WTC11 (cell line): ENCODE measurements at regions not wholly inside any gene's neighbourhood (a gene's known extent, or its start where the extent isn't known, plus 50 kb on each side); places are given as distances from the start of the nearest gene placed in this dataset.

Experiments
- ESRRA ChIP-seq: sonication (generic); formaldehyde crosslinking; IDR thresholded peaks from 2 replicates; pipeline ENCODE4 v1.8.1; 2022; ENCODE audit warnings: mild to moderate bottlenecking, missing genetic modification reagents, borderline replicate concordance
- FOXK1 ChIP-seq: sonication (generic); formaldehyde crosslinking; IDR thresholded peaks from 2 replicates; pipeline ENCODE4 v1.8.0; 2022; ENCODE audit warnings: mild to moderate bottlenecking, moderate library complexity, missing genetic modification reagents
- GABPB1 ChIP-seq: sonication (generic); formaldehyde crosslinking; IDR thresholded peaks from 2 replicates; pipeline ENCODE4 v1.8.1; 2023; ENCODE audit warnings: mild to moderate bottlenecking, missing genetic modification reagents
- IRF2 ChIP-seq: sonication (generic); formaldehyde crosslinking; IDR thresholded peaks from 2 replicates; pipeline ENCODE4 v1.8.0; 2022; ENCODE audit warnings: low read depth, missing genetic modification reagents, borderline replicate concordance
- JUN ChIP-seq: sonication (generic); formaldehyde crosslinking; IDR thresholded peaks from 2 replicates; pipeline ENCODE4 v1.8.0; 2023; ENCODE audit warnings: mild to moderate bottlenecking, missing genetic modification reagents
- RELA ChIP-seq: sonication (generic); formaldehyde crosslinking; IDR thresholded peaks from 2 replicates; pipeline ENCODE4 v1.8.1; 2022; ENCODE audit warnings: missing genetic modification reagents, mild to moderate bottlenecking, borderline replicate concordance
- ZNF121 ChIP-seq: sonication (generic); formaldehyde crosslinking; IDR thresholded peaks from 2 replicates; pipeline ENCODE4 v1.8.0; 2023; ENCODE audit warnings: missing genetic modification reagents
- TF ChIP-seq, protein P1 (sequence below): sonication (generic); formaldehyde crosslinking; IDR thresholded peaks from 2 replicates; pipeline ENCODE4 v1.8.0; 2022; ENCODE audit warnings: mild to moderate bottlenecking, missing genetic modification reagents
- TF ChIP-seq, protein P2 (sequence below): sonication (generic); formaldehyde crosslinking; IDR thresholded peaks from 2 replicates; pipeline ENCODE4 v1.8.0; 2022; ENCODE audit warnings: mild to moderate bottlenecking, missing genetic modification reagents
- TF ChIP-seq, protein P3 (sequence below): fragments of 200-600 bp; IDR thresholded peaks from 2 replicates; pipeline ENCODE4 v1.8.0; 2022; ENCODE audit warnings: antibody characterized with exemption
- TF ChIP-seq, protein P4 (sequence below): sonication (generic); formaldehyde crosslinking; IDR thresholded peaks from 2 replicates; pipeline ENCODE4 v1.8.0; 2022; ENCODE audit warnings: missing genetic modification reagents
- TF ChIP-seq, protein P5 (sequence below): sonication (generic); formaldehyde crosslinking; conservative IDR thresholded peaks from 2 replicates; pipeline ENCODE4 v1.8.1; 2022; ENCODE audit warnings: mild to moderate bottlenecking, missing genetic modification reagents
- TF ChIP-seq, protein P6 (sequence below): sonication (generic); formaldehyde crosslinking; IDR thresholded peaks from 2 replicates; pipeline ENCODE4 v1.8.0; 2022; ENCODE audit warnings: mild to moderate bottlenecking, missing genetic modification reagents

DNA sequence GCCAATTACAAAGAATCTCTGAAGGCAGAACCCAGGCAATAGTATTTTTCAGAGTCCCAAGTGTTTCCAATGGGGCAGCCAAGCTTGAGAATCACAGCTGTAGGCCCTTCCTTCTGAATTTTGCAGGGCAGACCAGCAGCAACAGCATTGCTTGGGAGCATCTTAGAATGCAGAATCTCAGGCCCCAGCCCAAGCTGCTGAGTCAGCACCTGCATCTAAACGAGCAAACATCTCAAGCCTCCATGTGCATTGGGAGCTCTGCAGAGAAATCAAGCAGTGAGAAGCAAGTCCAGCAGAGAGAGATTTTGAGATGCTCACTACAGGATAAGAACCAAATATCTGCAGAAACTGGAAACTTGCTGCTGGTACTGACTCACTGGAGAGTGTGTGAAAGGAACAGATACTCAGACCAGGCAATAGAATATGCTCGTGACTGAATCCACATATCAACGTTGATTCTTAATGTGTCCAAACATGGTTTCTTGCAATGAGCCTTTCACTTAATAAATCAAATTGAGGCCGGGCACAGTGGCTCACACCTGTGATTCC lies 81.5 kb upstream of the TNFSF11 start:
- TF ChIP-seq, protein P1, sequence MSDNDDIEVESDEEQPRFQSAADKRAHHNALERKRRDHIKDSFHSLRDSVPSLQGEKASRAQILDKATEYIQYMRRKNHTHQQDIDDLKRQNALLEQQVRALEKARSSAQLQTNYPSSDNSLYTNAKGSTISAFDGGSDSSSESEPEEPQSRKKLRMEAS (CRISPR knock-in tag): no peak
- TF ChIP-seq GABPB1 (CRISPR knock-in tag) (no peak), ESRRA (CRISPR knock-in tag) (no peak), JUN (CRISPR knock-in tag) (no peak), RELA (CRISPR knock-in tag) (no peak), FOXK1 (no peak), IRF2 (CRISPR knock-in tag) (no peak), ZNF121 (CRISPR knock-in tag) (no peak)
- TF ChIP-seq, protein P2, sequence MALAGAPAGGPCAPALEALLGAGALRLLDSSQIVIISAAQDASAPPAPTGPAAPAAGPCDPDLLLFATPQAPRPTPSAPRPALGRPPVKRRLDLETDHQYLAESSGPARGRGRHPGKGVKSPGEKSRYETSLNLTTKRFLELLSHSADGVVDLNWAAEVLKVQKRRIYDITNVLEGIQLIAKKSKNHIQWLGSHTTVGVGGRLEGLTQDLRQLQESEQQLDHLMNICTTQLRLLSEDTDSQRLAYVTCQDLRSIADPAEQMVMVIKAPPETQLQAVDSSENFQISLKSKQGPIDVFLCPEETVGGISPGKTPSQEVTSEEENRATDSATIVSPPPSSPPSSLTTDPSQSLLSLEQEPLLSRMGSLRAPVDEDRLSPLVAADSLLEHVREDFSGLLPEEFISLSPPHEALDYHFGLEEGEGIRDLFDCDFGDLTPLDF (CRISPR knock-in tag): no peak
- TF ChIP-seq, protein P3, sequence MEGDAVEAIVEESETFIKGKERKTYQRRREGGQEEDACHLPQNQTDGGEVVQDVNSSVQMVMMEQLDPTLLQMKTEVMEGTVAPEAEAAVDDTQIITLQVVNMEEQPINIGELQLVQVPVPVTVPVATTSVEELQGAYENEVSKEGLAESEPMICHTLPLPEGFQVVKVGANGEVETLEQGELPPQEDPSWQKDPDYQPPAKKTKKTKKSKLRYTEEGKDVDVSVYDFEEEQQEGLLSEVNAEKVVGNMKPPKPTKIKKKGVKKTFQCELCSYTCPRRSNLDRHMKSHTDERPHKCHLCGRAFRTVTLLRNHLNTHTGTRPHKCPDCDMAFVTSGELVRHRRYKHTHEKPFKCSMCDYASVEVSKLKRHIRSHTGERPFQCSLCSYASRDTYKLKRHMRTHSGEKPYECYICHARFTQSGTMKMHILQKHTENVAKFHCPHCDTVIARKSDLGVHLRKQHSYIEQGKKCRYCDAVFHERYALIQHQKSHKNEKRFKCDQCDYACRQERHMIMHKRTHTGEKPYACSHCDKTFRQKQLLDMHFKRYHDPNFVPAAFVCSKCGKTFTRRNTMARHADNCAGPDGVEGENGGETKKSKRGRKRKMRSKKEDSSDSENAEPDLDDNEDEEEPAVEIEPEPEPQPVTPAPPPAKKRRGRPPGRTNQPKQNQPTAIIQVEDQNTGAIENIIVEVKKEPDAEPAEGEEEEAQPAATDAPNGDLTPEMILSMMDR: no peak
- TF ChIP-seq, protein P4, sequence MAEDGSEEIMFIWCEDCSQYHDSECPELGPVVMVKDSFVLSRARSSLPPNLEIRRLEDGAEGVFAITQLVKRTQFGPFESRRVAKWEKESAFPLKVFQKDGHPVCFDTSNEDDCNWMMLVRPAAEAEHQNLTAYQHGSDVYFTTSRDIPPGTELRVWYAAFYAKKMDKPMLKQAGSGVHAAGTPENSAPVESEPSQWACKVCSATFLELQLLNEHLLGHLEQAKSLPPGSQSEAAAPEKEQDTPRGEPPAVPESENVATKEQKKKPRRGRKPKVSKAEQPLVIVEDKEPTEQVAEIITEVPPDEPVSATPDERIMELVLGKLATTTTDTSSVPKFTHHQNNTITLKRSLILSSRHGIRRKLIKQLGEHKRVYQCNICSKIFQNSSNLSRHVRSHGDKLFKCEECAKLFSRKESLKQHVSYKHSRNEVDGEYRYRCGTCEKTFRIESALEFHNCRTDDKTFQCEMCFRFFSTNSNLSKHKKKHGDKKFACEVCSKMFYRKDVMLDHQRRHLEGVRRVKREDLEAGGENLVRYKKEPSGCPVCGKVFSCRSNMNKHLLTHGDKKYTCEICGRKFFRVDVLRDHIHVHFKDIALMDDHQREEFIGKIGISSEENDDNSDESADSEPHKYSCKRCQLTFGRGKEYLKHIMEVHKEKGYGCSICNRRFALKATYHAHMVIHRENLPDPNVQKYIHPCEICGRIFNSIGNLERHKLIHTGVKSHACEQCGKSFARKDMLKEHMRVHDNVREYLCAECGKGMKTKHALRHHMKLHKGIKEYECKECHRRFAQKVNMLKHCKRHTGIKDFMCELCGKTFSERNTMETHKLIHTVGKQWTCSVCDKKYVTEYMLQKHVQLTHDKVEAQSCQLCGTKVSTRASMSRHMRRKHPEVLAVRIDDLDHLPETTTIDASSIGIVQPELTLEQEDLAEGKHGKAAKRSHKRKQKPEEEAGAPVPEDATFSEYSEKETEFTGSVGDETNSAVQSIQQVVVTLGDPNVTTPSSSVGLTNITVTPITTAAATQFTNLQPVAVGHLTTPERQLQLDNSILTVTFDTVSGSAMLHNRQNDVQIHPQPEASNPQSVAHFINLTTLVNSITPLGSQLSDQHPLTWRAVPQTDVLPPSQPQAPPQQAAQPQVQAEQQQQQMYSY: no peak
- TF ChIP-seq, protein P5, sequence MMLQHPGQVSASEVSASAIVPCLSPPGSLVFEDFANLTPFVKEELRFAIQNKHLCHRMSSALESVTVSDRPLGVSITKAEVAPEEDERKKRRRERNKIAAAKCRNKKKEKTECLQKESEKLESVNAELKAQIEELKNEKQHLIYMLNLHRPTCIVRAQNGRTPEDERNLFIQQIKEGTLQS (CRISPR knock-in tag): no peak
- TF ChIP-seq, protein P6, sequence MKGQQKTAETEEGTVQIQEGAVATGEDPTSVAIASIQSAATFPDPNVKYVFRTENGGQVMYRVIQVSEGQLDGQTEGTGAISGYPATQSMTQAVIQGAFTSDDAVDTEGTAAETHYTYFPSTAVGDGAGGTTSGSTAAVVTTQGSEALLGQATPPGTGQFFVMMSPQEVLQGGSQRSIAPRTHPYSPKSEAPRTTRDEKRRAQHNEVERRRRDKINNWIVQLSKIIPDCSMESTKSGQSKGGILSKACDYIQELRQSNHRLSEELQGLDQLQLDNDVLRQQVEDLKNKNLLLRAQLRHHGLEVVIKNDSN (CRISPR knock-in tag): no peak
